ENCODE measurements at regions not wholly inside any gene's neighbourhood (a gene's known extent, or its start where the extent isn't known, plus 50 kb on each side); places are given as distances from the start of the nearest gene placed in this dataset.

GRCh38 chr2:155203178-155203577 is 504.7 kb downstream of the KCNJ3 start:
- no peak for TF ChIP-seq CTCF (IDR thresholded peaks at IDR 0.05; ENCODE audit: extremely low read depth, missing control alignments)
- no peak for DNase-seq (ENCODE audit: low spot score)

- TF ChIP-seq CTCF (IDR thresholded peaks at IDR 0.05; ENCODE audit: extremely low read depth, missing control alignments) = no peak
- no peak for DNase-seq (ENCODE audit: low spot score)
Observed at GRCh38 chr2:155200753-155201152, 502.3 kb downstream of the KCNJ3 start.

GRCh38 chr2:155190342-155190741 is 491.8 kb downstream of the KCNJ3 start:
- no peak for DNase-seq (ENCODE audit: low spot score)

GRCh38 chr2:155178921-155179320 is 480.4 kb downstream of the KCNJ3 start:
- DNase-seq (ENCODE audit: low spot score) = no peak
- TF ChIP-seq CTCF (IDR thresholded peaks at IDR 0.05; ENCODE audit: extremely low read depth, missing control alignments) = no peak

More at GRCh38 chr2:155190342-155190741, 491.8 kb downstream of the KCNJ3 start:
- TF ChIP-seq CTCF (IDR thresholded peaks at IDR 0.05; ENCODE audit: extremely low read depth, missing control alignments) = no peak

- no peak for DNase-seq (ENCODE audit: low spot score)
- no peak for TF ChIP-seq CTCF (IDR thresholded peaks at IDR 0.05; ENCODE audit: extremely low read depth, missing control alignments)
Observed at GRCh38 chr2:155176345-155176744, 477.9 kb downstream of the KCNJ3 start.

GRCh38 chr2:155169317-155169716 is 470.8 kb downstream of the KCNJ3 start:
- TF ChIP-seq CTCF (IDR thresholded peaks at IDR 0.05; ENCODE audit: extremely low read depth, missing control alignments) = no peak
- DNase-seq (ENCODE audit: low spot score) = no peak

- no peak for DNase-seq (ENCODE audit: low spot score)
- TF ChIP-seq CTCF (IDR thresholded peaks at IDR 0.05; ENCODE audit: extremely low read depth, missing control alignments) = no peak
Observed at GRCh38 chr2:155162494-155162893, 464.0 kb downstream of the KCNJ3 start.

All from GM20000 (cell line).